ENCODE measurements at regions not wholly inside any gene's neighbourhood (a gene's known extent, or its start where the extent isn't known, plus 50 kb on each side); places are given as distances from the start of the nearest gene placed in this dataset.

- H3K79me1 ChIP-seq (ENCODE audit: low read depth in 1 of 2, low read length in 2 of 2), result no peaks in the 10 kb centered on the region
- TF ChIP-seq SMC3 (IDR thresholded peaks at IDR 0.05; ENCODE audit: low read depth, low read length), result no peak
- no peak for TF ChIP-seq CHD1 (IDR thresholded peaks at IDR 0.05; ENCODE audit: low read depth, low read length)
- no peak for TF ChIP-seq BHLHE40 (IDR thresholded peaks at IDR 0.05; ENCODE audit: low read depth, low read length)
- TF ChIP-seq CEBPB (IDR thresholded peaks at IDR 0.05; ENCODE audit: low read depth, low read length), result no peak
- TF ChIP-seq RAD21 (IDR thresholded peaks at IDR 0.05; ENCODE audit: low read length), result no peak
- no peak for TF ChIP-seq MXI1 (IDR thresholded peaks at IDR 0.05; ENCODE audit: borderline replicate concordance, low read depth, low read length)
- TF ChIP-seq NFE2L2 (IDR thresholded peaks at IDR 0.05; ENCODE audit: low read depth, low read length), result no peak
- TF ChIP-seq MAZ (IDR thresholded peaks at IDR 0.05; ENCODE audit: borderline replicate concordance, low read depth, low read length), result no peak
- no peak for TF ChIP-seq CTCF (conservative IDR thresholded peaks at IDR 0.05; ENCODE audit: low read depth, low read length)
- TF ChIP-seq RCOR1 (IDR thresholded peaks at IDR 0.05; ENCODE audit: insufficient replicate concordance, low read length), result no peak
- TF ChIP-seq RFX5 (IDR thresholded peaks at IDR 0.05; ENCODE audit: low read depth, low read length), result no peak
- TF ChIP-seq POLR2A (IDR thresholded peaks at IDR 0.05; ENCODE audit: low read depth, low read length), result no peak
- no peak for TF ChIP-seq USF2 (IDR thresholded peaks at IDR 0.05; ENCODE audit: low read depth, low read length)
- TF ChIP-seq MAFK (IDR thresholded peaks at IDR 0.05; ENCODE audit: low read depth, low read length), result no peak
- no peak for TF ChIP-seq FOS (IDR thresholded peaks at IDR 0.05; ENCODE audit: low read depth, low read length)
- TF ChIP-seq ELK1 (IDR thresholded peaks at IDR 0.05; ENCODE audit: borderline replicate concordance, low read depth, low read length), result no peak
- no peak overlapping the region for H4K8ac ChIP-seq (ENCODE audit: low read depth in 2 of 2, low read length in 2 of 2)
- in situ Hi-C loops (cut with MboI; ENCODE audit: low sequenced_read_pairs), result no loop called here
- H3K18ac ChIP-seq (ENCODE audit: low read depth, low read length), result no peak overlapping the region
- no peaks in the 10 kb centered on the region for H3K4me1 ChIP-seq (ENCODE audit: control insufficient read depth, insufficient read depth, low read length)
- no peaks in the 10 kb centered on the region for H4K20me1 ChIP-seq (ENCODE audit: insufficient read depth, low read length)
- no peak overlapping the region for H2BK5ac ChIP-seq (ENCODE audit: low read depth, low read length, poor library complexity, severe bottlenecking)
- H3K9me3 ChIP-seq (ENCODE audit: control insufficient read depth, insufficient read depth, low read length), result peaks cover 2% of the 10 kb centered on the region
- H3K9ac ChIP-seq (ENCODE audit: low read depth, low read length), result no peak overlapping the region
- CTCF ChIA-PET, result no interaction called here
- dilution Hi-C loops (cut with HindIII; ENCODE audit: low sequenced_read_pairs, unreplicated experiment), result no loop called here
- no peak overlapping the region for H2AK9ac ChIP-seq (replicated peaks; ENCODE audit: low read depth, low read length, poor library complexity)
- H3K36me3 ChIP-seq (ENCODE audit: control insufficient read depth, insufficient read depth, low read length), result no peaks in the 10 kb centered on the region
- ATAC-seq (ENCODE audit: low read depth) (no peak), DNase-seq (no peak)
- no peak overlapping the region for H3K4me3 ChIP-seq (ENCODE audit: insufficient read depth, low read depth, low read length)
- H3K9me1 ChIP-seq (ENCODE audit: insufficient read depth, low read length), result no peaks in the 10 kb centered on the region
- no peak overlapping the region for H3K27ac ChIP-seq (ENCODE audit: insufficient read depth, low read length)
- H3K27me3 ChIP-seq (ENCODE audit: control insufficient read depth, insufficient read depth, low read length), result no peaks in the 10 kb centered on the region
- no peak overlapping the region for H2AK5ac ChIP-seq (ENCODE audit: low read depth, low read length)
- H2BK20ac ChIP-seq (ENCODE audit: low read depth, low read length), result no peak overlapping the region
- no peak overlapping the region for H2BK120ac ChIP-seq (ENCODE audit: low read depth, low read length)
- WGBS, 2 experiments (ENCODE audit: extremely low coverage in 2 of 2, insufficient read length in 1 of 2), result no CpG with 5 or more reads among the region's 1 CpG
- POLR2A ChIA-PET (ENCODE audit: unreplicated experiment), result no interaction called here
- H4K91ac ChIP-seq (ENCODE audit: insufficient read depth, low read depth, low read length), result no peak overlapping the region
- no peak overlapping the region for H3K23ac ChIP-seq (ENCODE audit: low read depth, low read length)
- no peak overlapping the region for H2AFZ ChIP-seq (replicated peaks; ENCODE audit: low read length, poor library complexity)
- no TSS peak for BruUV-seq (replicated peaks)
- no peak overlapping the region for H3K14ac ChIP-seq (replicated peaks; ENCODE audit: low read depth, low read length)
- H4K5ac ChIP-seq (ENCODE audit: low read depth, low read length), result no peak overlapping the region
- no peak overlapping the region for H3K4me2 ChIP-seq (ENCODE audit: low read depth, low read length)
- H3K4ac ChIP-seq (ENCODE audit: low read depth, low read length), result no peak overlapping the region
- no peak overlapping the region for H3K56ac ChIP-seq (ENCODE audit: extremely low read depth, insufficient read depth, low read length)
- intact Hi-C loops (cut with micrococcal nuclease), result no loop called here
- H2BK15ac ChIP-seq (ENCODE audit: low read depth, low read length), result no peak overlapping the region
Measured at GRCh38 chr10:31594347-31594873, 275.4 kb downstream of the ZEB1 start.
